NCI-H82 treated with DMSO at 0.1 percent for 48 hours (cell line): ENCODE measurements at regions not wholly inside any gene's neighbourhood (a gene's known extent, or its start where the extent isn't known, plus 50 kb on each side); places are given as distances from the start of the nearest gene placed in this dataset.
"Not testable (repeated sequence)": the region's sequence is repeated elsewhere in the genome, so short reads cannot be mapped to it uniquely, and the experiment has no call there.

ENCODE experiments used
- DNase-seq: peaks from one replicate; lab custom pipeline; 2025; ENCODE audit not compliant: unreplicated experiment; lab: John Stamatoyannopoulos, UW

DNA sequence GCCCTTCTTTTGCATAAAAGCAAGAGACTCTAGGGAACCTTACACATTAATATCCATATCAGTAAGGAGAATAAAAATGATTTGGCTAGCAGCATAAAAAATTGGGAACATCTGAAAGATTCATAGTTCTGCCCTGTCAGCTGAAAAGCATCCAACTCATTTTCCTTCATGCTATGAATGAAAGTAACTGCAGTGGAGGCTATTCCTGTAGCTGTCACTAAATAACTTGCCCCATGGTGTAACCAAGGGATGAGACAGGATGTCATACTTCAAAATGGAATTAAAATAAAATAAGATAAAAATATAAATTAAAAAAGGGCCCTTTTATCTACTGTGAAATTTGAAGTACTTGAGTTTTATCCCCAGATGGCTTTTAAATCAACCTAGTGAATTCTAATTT, 878.8 kb downstream of the C4orf33 start:
- no peak for DNase-seq

DNA sequence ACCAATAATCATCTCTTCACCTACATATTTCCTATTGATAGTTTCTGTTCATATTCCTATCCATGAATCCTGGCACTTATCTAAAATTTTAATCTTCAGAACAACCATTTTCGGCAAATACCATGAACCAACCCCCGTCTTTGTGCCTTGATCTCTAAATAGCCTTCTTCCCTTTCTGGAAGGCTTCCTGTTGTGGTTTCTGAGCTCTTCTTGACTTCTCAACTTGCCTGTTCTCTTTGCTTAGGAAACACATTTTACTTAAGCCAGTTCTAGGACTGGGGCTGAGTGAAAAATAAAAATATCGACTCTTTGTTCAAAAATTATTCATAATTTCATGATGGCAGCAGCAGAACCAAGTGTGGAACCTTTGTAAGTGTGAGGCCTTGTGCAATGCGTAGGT, 882.4 kb downstream of the C4orf33 start:
- no peak for DNase-seq

DNA sequence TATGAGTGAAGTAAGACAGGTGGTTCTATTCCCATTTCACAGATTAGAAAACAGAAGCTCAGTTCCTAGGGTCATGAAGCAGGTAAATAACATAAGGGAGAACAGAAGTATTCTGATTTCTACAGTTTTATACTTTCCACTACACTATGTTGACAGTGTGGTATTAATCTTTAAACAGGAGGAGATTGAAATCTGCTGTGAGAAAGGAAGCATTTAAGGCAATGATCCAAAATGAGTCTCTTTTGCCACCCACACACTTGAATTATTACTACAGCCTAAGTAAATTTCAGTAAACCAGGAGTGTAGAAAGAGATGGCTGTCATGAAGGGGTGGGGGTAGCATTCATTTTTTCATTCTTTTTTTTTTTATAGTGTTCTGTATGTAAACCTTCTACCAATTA, 893.0 kb downstream of the C4orf33 start:
- no peak for DNase-seq

DNA sequence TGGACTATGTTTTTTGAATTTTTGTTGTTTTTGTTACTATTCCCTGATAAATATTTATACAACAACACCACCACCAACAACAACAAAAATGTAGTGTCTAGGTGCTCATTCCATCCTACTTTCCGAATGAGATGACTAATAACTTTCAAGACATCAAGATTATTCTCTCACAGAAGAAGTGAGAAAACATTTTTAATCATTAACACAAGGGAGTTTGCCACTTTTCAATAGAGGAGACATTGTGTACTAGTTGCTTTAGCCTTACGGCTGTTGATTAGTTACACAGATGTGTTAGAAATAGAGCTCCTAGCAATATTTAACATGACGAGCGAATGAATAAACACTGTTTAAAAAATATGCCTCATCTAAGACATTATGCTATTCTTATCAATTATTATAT, 898.8 kb downstream of the C4orf33 start:
- DNase-seq = no peak

DNA sequence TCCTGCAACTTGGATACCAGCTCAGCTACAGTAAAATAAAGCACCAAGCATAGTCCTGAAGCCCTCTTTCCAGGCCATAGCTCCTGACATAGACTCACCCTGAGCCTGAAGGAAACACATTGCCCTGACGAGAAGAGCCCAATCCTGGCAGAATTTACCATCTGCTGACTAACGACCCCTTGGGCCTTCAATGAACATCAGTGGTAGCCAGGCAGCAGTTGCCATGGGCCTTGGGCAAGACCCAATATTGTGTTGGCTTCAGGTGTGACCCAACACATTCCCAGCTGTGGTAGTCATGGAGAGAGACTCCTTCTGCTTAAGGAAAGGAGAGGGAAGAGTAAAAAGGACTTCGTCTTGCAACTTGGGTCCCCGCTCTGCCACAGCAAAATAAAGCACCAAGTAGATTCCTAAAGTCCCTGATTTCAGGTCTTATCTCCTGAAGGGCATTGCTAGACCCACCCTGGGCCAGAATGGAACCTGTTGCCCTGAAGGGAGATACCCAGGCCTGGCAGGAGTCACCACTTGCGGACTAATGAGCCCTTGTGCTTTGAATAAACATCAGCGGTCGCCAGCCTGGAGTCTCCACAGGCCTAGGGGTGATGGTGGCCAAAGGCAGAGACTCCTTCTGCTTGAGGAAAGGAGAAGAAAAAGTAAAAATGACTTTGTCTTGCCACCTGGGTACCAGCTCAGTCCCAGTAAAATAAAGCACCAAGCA, 902.6 kb downstream of the C4orf33 start:
- DNase-seq = no peak

DNA sequence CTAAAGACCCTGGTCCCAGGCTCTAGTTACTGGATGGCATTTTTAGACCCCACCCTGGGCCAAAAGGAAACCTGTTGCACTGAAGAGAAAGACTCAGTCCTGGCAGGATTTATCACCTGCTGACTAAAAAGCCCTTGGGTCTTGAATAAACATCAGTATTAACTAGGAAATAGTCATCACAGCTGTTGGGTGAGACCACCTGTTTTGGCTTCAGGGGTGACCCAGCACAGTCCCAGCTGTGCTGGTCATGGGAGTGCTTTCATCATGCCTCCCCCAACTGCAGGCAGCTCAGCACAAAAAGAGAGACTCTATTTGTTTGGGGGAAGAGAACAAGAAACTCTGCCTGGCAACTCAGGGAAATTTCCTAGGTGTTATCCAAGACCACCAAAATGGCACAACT, 903.2 kb downstream of the C4orf33 start:
- DNase-seq = no peak

DNA sequence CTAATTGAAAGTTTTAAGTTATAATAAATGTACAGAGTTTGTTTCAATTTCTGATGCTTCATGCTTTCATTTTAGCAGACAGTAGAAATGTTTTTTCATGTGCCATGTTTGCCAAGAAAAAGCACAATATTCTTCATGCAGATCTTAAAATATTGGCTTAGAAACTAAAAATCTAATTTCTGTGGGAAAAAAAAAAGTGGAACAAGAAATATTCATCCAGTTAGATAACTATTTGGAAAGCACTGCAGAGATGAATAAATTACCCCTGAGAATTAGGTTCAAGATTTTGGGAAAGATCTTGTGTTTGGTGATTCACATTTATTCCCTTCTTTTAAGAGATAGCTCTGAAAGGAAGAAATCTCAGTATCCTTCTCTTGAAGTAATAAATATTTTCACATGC, 912.5 kb downstream of the C4orf33 start:
- DNase-seq = no peak

DNA sequence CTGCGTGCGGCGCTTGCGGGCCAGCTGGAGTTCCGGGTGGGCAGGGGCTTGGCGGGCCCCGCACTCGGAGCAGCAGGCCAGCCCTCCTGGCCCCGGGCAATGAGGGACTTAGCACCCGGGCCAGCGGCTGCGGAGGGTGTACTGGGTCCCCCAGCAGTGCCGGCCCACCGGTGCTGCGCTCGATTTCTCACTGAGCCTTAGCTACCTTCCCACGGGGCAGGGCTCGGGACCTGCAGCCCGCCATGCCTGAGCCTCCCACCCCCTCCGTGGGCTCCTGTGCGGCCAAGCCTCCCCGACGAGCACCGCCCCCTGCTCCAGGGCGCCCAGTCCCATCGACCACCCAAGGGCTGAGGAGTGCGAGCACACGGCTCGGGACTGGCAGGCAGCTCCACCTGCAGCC, 916.9 kb downstream of the C4orf33 start:
- not testable (repeated sequence) for DNase-seq

DNA sequence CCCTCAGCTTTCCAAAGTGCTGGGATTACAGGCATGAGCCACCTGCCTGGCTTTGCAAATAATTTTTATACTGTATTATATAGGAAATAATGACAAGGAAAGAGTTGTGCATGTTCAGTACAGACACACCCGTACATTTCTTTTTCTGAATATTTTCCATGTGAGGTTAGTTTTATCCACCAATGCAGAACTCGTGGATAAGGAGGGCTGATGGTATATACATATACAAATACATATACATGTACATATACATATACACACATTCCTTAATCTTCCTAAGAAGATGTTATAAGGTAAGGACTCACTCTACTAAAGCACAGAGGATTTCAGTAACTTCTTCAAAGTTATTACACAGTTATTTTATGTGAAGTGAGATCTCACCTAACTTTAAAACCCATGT, 925.8 kb downstream of the C4orf33 start:
- DNase-seq = no peak

DNA sequence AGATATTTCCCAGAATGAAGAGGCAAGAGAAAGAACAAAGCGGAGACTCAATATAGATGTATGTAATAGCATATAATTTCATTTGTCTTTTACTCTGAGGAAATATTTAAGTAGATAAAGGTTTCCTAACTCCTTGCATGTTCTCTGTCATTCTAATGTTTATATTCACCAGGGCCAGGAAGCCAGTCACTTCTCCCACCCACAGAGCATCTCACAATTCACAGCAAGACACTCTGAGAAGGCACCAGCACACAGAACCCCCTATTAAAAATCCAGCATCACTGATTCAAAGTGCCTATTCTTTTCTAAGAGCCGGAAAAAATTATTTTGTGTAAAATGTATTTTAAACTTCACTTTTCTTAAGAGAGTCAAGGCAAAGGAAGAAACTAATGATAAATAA, 927.1 kb downstream of the C4orf33 start:
- no peak for DNase-seq

DNA sequence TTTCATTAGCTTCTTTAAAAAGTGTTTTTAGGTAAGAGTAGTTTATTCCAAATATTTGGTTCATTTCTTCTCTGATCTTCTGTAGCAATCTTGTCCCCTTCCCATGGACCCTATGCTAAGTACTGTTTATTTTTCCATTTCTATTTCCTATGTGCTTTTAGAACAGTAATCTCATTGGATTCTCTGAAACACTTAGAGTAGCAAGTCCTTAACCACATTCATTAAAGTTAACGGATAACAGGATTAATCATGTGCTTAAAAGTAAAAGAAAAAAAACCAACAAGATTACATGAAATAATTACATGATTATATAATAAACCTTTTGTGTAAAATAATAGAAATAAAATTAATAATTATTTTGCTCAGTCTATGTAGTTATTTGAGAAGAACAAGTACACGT, 929.7 kb downstream of the C4orf33 start:
- DNase-seq = no peak

DNA sequence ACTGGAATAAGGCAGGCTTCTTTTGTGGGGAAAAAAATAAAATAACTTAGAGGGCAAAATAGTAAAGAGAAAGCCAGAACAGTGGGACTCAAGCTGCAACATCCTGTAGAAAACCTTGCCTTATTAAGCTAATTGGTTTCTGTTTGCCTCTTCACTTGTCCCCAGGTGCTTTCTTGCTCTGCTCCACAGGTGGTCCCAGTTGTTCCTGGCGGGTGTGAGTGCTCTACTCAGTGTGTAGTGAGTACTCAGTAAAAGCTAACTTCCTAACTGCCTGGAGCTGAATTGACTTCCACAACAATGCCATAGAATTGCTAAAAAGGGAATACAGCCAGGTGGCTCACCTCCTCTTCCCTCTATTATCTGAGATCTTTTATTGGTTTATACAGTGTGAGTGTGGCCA, 930.2 kb downstream of the C4orf33 start:
- peak; percentile 7 for DNase-seq

DNA sequence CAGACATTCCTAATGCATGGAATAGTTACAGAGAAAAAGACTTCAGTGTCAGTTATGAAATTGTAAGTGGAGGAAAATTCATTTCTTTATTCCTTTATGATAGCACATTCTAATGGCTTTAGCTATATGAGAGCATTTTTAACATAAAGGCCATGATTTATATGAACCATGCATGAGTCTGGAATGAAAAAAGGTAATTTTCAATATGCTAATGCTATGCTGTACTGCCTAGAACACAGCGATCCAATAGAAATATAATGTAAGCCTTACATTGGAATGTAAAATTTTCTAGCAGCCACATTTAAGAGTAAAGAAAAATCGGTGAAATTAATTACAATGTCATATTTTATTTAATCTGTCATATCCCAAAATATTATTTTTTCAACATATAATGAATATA, 932.0 kb downstream of the C4orf33 start:
- no peak for DNase-seq

DNA sequence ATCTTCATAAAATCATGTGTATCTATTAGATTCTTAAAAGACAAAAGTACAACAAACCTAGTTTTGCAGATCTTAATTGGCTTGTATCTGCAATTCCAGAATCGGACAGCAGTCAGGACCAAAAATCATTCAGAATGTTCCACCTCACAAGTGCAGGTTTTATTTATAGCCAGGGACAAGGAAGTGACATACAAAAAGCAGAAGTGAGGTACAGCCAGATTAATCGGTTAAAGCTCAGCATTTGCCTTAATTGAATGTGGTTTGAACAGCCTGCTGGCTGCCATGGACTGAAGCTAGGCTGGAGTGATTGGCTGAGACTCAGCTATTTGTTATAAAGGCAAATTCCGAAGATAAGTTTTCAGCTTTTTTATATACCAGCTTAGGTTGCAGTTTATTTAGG, 932.6 kb downstream of the C4orf33 start:
- no peak for DNase-seq

DNA sequence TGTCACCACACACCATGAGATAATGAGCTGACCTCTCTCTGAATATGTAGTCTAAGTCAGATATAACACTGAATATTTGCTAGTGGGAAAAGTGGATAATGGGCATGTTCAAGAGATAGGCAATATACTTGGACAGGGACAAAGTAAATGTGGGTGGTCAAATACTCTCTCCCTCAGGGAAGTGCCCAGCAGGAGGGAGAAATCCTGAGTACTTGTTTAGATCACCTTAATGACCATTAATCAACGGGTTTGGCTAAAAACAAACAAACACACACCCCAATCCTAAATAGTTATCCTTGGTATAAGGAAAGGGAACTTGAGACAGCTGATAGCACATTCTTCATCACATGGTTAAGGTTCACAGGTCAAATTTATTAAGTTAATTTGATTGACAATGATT, 933.5 kb downstream of the C4orf33 start:
- no peak for DNase-seq

DNA sequence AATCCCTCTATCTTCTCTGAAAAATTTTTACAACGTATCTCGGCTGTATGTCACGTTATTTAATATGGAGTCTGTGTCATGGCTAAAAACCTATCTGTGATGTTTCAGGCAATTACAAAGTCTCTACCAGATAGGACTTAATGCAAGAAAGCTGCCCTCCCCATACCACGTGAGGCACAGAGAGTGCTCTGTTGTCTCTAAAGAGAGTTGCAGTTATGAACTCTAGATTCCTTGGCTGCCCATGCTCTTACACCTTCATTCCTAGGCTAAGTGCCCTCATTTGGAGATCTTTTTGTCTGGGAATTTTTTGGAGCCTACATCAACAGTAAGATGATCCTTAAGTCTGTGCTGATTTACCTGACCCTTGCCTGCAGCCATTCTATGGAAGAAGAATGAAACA, 935.9 kb downstream of the C4orf33 start:
- no peak for DNase-seq

DNA sequence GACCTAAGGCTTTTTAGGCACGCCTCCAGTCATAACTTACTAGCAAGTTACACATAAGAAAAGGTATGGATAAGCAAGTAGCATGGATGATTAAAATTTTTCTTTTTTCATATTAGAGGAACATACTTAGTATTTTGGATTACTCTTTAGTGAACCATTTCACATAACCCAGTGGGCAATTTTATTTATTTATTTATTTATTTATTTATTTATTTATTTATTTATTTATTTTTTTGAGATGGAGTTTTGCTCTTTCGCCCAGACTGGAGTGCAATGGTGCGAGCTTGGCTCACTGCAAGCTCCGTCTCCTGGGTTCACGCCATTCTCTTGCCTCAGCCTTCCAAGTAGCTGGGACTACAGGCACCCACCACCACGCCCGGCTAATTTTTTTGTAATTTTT, 937.7 kb downstream of the C4orf33 start:
- DNase-seq = not testable (repeated sequence)

DNA sequence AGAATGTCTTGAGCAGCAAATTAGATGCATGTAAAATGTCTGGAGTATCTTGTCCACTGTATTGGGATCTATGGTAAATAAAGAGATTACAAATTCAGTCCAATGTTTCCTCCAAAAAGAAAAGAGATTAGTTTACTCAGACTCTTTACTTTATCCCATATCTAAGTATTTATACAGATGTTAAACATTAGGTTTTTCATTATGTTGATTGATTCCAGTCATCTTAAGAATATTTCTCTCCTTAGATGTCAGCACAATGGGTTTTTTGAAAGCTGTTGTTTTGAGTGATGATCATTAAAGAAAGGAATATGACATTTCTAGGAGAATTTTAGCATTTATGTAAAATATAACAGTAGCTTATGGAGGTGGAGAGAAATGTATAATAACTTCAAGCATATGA, 938.9 kb downstream of the C4orf33 start:
- no peak for DNase-seq

DNA sequence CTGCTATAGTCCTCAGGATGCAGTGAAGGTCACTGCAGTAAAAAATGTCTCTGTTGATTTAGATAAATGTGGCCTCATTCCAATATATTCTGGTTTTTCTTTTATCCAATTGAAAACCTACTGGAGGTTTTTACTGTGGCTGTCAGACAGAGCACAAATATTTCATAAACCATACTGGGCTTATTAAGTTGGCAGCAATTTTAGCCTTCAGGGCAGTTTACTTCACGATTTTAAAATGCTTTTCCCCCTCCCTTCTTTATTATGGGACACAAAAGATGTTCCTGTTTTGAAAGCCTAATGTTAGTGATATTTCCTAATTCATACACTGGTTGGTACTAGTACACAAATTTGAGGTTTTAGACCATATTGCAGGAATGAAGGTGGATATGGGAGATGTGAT, 939.4 kb downstream of the C4orf33 start:
- DNase-seq = no peak

DNA sequence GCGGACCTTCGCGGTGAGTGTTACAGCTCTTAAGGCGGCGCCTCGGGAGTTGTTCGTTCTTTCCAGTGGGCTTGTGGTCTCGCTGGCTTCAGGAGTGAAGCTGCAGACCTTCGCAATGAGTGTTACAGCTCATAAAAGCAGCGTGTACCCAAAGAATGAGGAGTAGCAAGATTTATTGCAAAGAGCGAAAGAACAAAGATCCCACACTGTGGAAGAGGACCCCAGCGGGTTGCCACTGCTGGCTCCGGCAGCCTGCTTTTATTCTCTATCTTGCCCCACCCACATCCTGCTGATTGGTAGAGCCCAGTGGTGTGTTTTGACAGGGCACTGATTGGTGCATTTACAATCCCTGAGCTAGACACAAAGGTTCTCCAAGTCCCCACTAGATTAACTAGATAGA, 941.9 kb downstream of the C4orf33 start:
- not testable (repeated sequence) for DNase-seq

DNA sequence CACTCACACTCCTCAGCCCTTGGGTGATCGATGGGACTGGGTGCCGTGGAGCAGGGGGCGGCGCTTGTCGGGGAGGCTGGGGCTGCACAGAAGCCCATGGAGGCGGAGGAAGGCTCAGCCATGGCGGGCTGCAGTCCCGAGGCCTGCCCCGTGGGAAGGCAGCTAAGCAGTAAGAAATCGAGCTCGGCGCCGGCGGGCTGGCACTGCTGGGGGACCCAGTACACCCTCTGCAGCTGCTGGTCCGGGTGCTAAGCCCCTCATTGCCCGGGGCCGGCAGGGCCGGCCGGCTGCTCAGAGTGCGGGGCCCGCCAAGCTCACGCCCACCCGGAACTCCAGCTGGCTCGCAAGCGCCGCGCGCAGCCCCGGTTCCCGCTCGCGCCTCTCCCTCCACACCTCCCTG, 942.6 kb downstream of the C4orf33 start:
- DNase-seq = not testable (repeated sequence)

DNA sequence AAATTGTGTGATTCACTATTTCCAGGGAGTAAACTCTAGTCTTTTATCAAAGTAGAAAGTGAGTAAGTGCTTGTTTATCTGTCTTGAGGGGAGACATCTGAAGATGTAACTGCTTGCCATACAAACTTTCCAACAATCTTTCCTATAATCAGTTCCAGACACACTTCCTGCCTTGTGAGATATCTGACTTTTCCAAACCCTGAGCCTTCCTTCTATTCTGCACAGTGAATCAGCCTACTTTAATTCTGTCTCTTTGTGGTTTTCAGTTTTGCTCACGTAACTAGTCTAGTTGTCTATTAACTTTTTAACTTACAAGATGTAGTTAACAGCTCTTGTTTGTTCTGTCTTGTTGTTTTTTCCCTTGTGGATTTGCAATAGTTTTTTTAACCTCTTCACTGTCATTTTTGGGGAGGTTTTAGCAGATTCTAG, 947.8 kb downstream of the C4orf33 start:
- no peak for DNase-seq

DNA sequence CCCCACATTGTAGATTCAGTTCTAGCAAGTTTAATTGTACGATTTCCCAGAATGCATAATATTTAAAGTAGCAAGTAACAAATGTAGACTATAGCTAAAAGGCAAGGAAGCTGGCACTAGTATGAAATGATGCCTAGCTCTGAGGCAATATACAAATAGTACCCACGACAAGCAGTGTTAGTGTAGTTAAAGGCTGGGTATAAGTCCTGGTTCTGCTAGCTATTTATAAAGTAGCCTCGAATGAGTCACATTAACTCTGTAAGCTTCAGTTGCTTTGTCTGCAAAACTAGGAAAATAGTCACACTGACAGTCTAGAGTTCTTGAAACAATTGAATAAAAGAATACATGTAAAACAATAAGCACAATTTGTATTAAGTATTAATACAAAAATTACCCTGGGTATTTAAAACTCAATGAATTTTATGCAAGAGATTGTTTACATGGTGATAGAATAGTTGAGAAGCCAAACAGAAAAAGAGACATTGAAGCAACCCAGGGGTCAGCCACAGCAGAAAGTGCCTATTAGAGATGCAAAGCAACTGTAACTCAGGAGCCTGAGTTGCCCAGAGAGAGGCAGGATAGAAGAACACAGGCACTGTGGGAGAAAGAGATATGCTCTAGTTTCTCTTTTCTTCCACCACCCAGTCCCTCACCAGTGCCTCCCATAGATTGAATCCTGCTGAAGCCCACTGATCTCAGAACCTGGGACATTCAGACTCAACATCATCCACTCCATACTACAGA, 949.0 kb downstream of the C4orf33 start:
- no peak for DNase-seq
